GM23338 (cell line): ENCODE measurements at regions not wholly inside any gene's neighbourhood (a gene's known extent, or its start where the extent isn't known, plus 50 kb on each side); places are given as distances from the start of the nearest gene placed in this dataset.

Experiments used
- CTCF ChIP-seq, 2 experiments: fragments of 200-600 bp in 1 of 2; sonication (generic) in 1 of 2; conservative IDR thresholded peaks; 2 replicates each; pipeline versions ENCODE4 v1.5.1 to v1.6.1; 2016 to 2017; ENCODE audit warnings: antibody characterized with exemption in 2 of 2, low read depth in 2 of 2, mild to moderate bottlenecking in 2 of 2, moderate library complexity in 1 of 2
- POLR2AphosphoS5 ChIP-seq: IDR thresholded peaks from 2 replicates; pipeline ENCODE4 v1.6.1; 2016; ENCODE audit warnings: antibody characterized with exemption, low read depth
- REST ChIP-seq: IDR thresholded peaks from one replicate; pipeline ENCODE4 v1.6.1; 2018; ENCODE audit warnings: antibody characterized with exemption; ENCODE audit not compliant: unreplicated experiment

- no peak for TF ChIP-seq POLR2AphosphoS5
- TF ChIP-seq CTCF (conservative IDR thresholded peaks at IDR 0.05; ENCODE audit: low read depth in 2 of 2) = no peak
- TF ChIP-seq REST = no peak
Observed at GRCh38 chr11:28621753-28622152, 513.6 kb downstream of the METTL15 start.
